ENCODE measurements at regions not wholly inside any gene's neighbourhood (a gene's known extent, or its start where the extent isn't known, plus 50 kb on each side); places are given as distances from the start of the nearest gene placed in this dataset.

- DNase-seq (ENCODE audit: low spot score) = no peak
- H3K36me3 ChIP-seq (replicated peaks; ENCODE audit: insufficient read depth, low read depth) = no peaks in the 10 kb centered on the region
- H3K4me2 ChIP-seq = no peak overlapping the region
- no peak overlapping the region for H3K27ac ChIP-seq
- WGBS (ENCODE audit: low lambda C conversion rate, missing lambda C conversion rate) = 84% methylated on average over 6 of the region's 6 CpGs
- TF ChIP-seq EZH2phosphoT487 (IDR thresholded peaks at IDR 0.05; ENCODE audit: low read depth, severe bottlenecking, unreplicated experiment) = no peak
- no peak for TF ChIP-seq EZH2 (IDR thresholded peaks at IDR 0.05; ENCODE audit: borderline replicate concordance)
- TF ChIP-seq CTCF (IDR thresholded peaks at IDR 0.05; ENCODE audit: poor library complexity) = no peak
- no peak overlapping the region for H3K4me3 ChIP-seq
- H4K20me1 ChIP-seq (ENCODE audit: insufficient read depth, poor library complexity, severe bottlenecking) = no peaks in the 10 kb centered on the region
- peaks cover 6% of the 10 kb centered on the region for H3K4me1 ChIP-seq (ENCODE audit: insufficient read depth)
- no peaks in the 10 kb centered on the region for H3K79me2 ChIP-seq
- no peaks in the 10 kb centered on the region for H3K9me3 ChIP-seq (ENCODE audit: low read depth)
- H3K9me2 ChIP-seq (replicated peaks; ENCODE audit: insufficient read depth) = no peaks in the 10 kb centered on the region
- no peak overlapping the region for H2AFZ ChIP-seq
- H3K27me3 ChIP-seq = no peaks in the 10 kb centered on the region
Observed at GRCh38 chr5:67908126-67908765, 307.3 kb upstream of the PIK3R1 start.

- WGBS (ENCODE audit: low lambda C conversion rate, missing lambda C conversion rate) = 93% methylated on average over 2 of the region's 2 CpGs
- no peak for DNase-seq (ENCODE audit: low spot score)
Observed at GRCh38 chr5:67904366-67904765, 311.2 kb upstream of the PIK3R1 start.

DNA sequence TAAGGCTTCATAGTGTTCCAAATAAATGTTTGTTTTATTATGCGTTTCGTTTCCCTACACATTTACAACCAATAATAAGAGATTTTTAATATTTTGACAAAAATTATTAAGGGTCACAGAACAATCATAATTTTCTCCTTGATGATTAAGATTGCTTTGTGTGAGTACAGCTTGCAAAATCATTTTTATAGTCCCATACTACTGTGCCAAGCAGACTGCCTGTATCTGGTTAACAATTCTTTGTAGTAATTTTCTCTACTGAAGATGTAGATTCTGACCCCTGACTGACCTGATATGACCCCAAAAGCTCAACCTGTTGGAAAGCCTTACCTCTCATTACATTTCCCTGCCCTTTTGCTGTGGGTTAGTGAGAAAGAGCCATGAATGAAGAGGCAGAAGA lies 311.9 kb upstream of the PIK3R1 start:
- WGBS (ENCODE audit: low lambda C conversion rate, missing lambda C conversion rate) = 83% methylated on average over 2 of the region's 2 CpGs
- no peaks in the 10 kb centered on the region for H3K9me3 ChIP-seq (ENCODE audit: low read depth)
- H3K4me3 ChIP-seq = no peak overlapping the region
- H3K79me2 ChIP-seq = no peaks in the 10 kb centered on the region
- no peaks in the 10 kb centered on the region for H3K36me3 ChIP-seq (replicated peaks; ENCODE audit: insufficient read depth, low read depth)
- peaks cover 6% of the 10 kb centered on the region for H3K4me1 ChIP-seq (ENCODE audit: insufficient read depth)
- no peak for DNase-seq (ENCODE audit: low spot score)
- H2AFZ ChIP-seq = no peak overlapping the region
- H3K4me2 ChIP-seq = no peak overlapping the region
- H4K20me1 ChIP-seq (ENCODE audit: insufficient read depth, poor library complexity, severe bottlenecking) = no peaks in the 10 kb centered on the region
- no peak for TF ChIP-seq EZH2 (IDR thresholded peaks at IDR 0.05; ENCODE audit: borderline replicate concordance)
- no peak for TF ChIP-seq EZH2phosphoT487 (IDR thresholded peaks at IDR 0.05; ENCODE audit: low read depth, severe bottlenecking, unreplicated experiment)
- TF ChIP-seq CTCF (IDR thresholded peaks at IDR 0.05; ENCODE audit: poor library complexity) = no peak
- H3K27me3 ChIP-seq = no peaks in the 10 kb centered on the region
- H3K9me2 ChIP-seq (replicated peaks; ENCODE audit: insufficient read depth) = no peaks in the 10 kb centered on the region
- H3K27ac ChIP-seq = no peak overlapping the region

More at GRCh38 chr5:67904366-67904765, 311.2 kb upstream of the PIK3R1 start:
- Histone ChIP-seq H3K4me2 (no peak overlapping the region), H3K9me3 (ENCODE audit: low read depth) (no peaks in the 10 kb centered on the region), H3K36me3 (replicated peaks; ENCODE audit: insufficient read depth, low read depth) (no peaks in the 10 kb centered on the region), H3K27ac (no peak overlapping the region), H4K20me1 (ENCODE audit: insufficient read depth, poor library complexity, severe bottlenecking) (no peaks in the 10 kb centered on the region), H3K9me2 (replicated peaks; ENCODE audit: insufficient read depth) (no peaks in the 10 kb centered on the region), H3K27me3 (no peaks in the 10 kb centered on the region), H3K4me1 (ENCODE audit: insufficient read depth) (peaks cover 6% of the 10 kb centered on the region), H3K4me3 (no peak overlapping the region), H3K79me2 (no peaks in the 10 kb centered on the region), H2AFZ (no peak overlapping the region)
- TF ChIP-seq EZH2phosphoT487 (IDR thresholded peaks at IDR 0.05; ENCODE audit: low read depth, severe bottlenecking, unreplicated experiment) = no peak
- TF ChIP-seq CTCF (IDR thresholded peaks at IDR 0.05; ENCODE audit: poor library complexity) = no peak
- no peak for TF ChIP-seq EZH2 (IDR thresholded peaks at IDR 0.05; ENCODE audit: borderline replicate concordance)

All from hepatocyte (in vitro differentiated cells).